Osteocyte (in vitro differentiated cells): ENCODE measurements at regions not wholly inside any gene's neighbourhood (a gene's known extent, or its start where the extent isn't known, plus 50 kb on each side); places are given as distances from the start of the nearest gene placed in this dataset.
"Not testable (repeated sequence)": the region's sequence is repeated elsewhere in the genome, so short reads cannot be mapped to it uniquely, and the experiment has no call there.

ENCODE experiments used
- DNase-seq: peaks from one replicate; pipeline ENCODE4 v3.0.0; 2021; ENCODE audit warnings: mixed read lengths; ENCODE audit not compliant: unreplicated experiment; ENCODE audit errors: extremely low spot score
- H3K27ac Mint-ChIP-seq: one replicate; pipeline ENCODE4 v1.8.0; 2021; ENCODE audit warnings: mild to moderate bottlenecking, mixed read lengths; ENCODE audit not compliant: unreplicated experiment
- H3K27me3 Mint-ChIP-seq: one replicate; pipeline ENCODE4 v1.8.0; 2021; ENCODE audit warnings: mixed read lengths; ENCODE audit not compliant: unreplicated experiment
- H3K36me3 Mint-ChIP-seq: one replicate; pipeline ENCODE4 v1.8.0; 2021; ENCODE audit warnings: mixed read lengths; ENCODE audit not compliant: unreplicated experiment
- H3K4me1 Mint-ChIP-seq: one replicate; pipeline ENCODE4 v1.8.0; 2021; ENCODE audit warnings: mixed read lengths; ENCODE audit not compliant: unreplicated experiment
- H3K4me3 Mint-ChIP-seq: one replicate; pipeline ENCODE4 v1.8.0; 2021; ENCODE audit warnings: mild to moderate bottlenecking, moderate library complexity, mixed read lengths; ENCODE audit not compliant: unreplicated experiment
- H3K9me3 Mint-ChIP-seq: one replicate; pipeline ENCODE4 v1.8.0; 2021; ENCODE audit warnings: mixed read lengths; ENCODE audit not compliant: unreplicated experiment
- TF ChIP-seq, protein P1 (sequence below): fragments of 200-600 bp; sonication (generic); IDR thresholded peaks from 2 replicates; pipeline ENCODE4 v1.5.0; 2021; ENCODE audit warnings: antibody characterized with exemption, mild to moderate bottlenecking, moderate library complexity

DNA sequence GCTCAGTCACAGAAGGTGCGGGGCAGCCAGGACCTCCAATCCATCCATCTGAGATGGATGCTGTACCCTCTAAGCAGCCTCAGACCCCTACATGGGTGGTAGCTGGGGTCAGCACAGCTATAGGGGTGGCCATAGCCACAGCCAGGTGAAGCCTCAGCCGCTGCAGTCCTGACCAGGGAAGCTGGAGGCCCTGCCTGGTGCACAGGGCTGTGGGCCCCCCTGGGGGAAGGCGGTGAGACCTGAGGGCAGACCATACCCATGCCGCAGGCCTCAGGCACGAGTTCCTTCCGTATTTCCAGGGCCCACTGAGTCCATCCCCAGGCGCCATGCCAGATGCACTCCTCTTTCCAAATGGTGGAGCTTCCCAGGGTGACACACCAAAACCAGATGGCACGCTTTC lies 96.6 kb upstream of the KDM7A start:
- no peak for DNase-seq
- H3K4me3 Mint-ChIP-seq, result no peak overlapping the region
- no peaks in the 10 kb centered on the region for H3K4me1 Mint-ChIP-seq
- peaks cover 16% of the 10 kb centered on the region for H3K27me3 Mint-ChIP-seq
- H3K36me3 Mint-ChIP-seq, result no peaks in the 10 kb centered on the region
- TF ChIP-seq, protein P1, sequence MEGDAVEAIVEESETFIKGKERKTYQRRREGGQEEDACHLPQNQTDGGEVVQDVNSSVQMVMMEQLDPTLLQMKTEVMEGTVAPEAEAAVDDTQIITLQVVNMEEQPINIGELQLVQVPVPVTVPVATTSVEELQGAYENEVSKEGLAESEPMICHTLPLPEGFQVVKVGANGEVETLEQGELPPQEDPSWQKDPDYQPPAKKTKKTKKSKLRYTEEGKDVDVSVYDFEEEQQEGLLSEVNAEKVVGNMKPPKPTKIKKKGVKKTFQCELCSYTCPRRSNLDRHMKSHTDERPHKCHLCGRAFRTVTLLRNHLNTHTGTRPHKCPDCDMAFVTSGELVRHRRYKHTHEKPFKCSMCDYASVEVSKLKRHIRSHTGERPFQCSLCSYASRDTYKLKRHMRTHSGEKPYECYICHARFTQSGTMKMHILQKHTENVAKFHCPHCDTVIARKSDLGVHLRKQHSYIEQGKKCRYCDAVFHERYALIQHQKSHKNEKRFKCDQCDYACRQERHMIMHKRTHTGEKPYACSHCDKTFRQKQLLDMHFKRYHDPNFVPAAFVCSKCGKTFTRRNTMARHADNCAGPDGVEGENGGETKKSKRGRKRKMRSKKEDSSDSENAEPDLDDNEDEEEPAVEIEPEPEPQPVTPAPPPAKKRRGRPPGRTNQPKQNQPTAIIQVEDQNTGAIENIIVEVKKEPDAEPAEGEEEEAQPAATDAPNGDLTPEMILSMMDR, result no peak
- no peak overlapping the region for H3K27ac Mint-ChIP-seq
- H3K9me3 Mint-ChIP-seq, result no peaks in the 10 kb centered on the region

DNA sequence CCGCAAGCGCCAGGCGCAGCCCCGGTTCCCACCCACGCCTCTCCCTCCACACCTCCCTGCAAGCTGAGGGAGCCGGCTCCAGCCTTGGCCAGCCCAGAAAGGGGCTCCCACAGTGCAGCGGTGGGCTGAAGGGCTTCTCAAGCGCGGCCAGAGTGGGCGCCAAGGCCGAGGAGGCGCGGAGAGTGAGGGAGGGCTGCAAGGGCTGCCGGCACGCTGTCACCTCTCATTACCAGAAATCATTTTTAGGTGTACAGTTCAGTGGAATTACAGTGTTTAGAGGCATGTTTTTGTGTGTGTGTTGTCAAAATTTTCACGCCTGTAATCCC lies 94.8 kb upstream of the KDM7A start:
- H3K36me3 Mint-ChIP-seq, H3K4me3 Mint-ChIP-seq, DNase-seq, H3K27ac Mint-ChIP-seq, H3K9me3 Mint-ChIP-seq, H3K4me1 Mint-ChIP-seq: not testable (repeated sequence)
- peaks cover 12% of the 10 kb centered on the region for H3K27me3 Mint-ChIP-seq

GRCh38 chr7:140269004-140269638 lies 92.3 kb upstream of the KDM7A start:
- Mint-ChIP-seq H3K9me3 (no peaks in the 10 kb centered on the region), H3K4me1 (no peaks in the 10 kb centered on the region), H3K27ac (no peak overlapping the region), H3K36me3 (no peaks in the 10 kb centered on the region), H3K4me3 (no peak overlapping the region), H3K27me3 (no peaks in the 10 kb centered on the region)
- TF ChIP-seq, protein P1, result no peak
- no peak for DNase-seq

DNA sequence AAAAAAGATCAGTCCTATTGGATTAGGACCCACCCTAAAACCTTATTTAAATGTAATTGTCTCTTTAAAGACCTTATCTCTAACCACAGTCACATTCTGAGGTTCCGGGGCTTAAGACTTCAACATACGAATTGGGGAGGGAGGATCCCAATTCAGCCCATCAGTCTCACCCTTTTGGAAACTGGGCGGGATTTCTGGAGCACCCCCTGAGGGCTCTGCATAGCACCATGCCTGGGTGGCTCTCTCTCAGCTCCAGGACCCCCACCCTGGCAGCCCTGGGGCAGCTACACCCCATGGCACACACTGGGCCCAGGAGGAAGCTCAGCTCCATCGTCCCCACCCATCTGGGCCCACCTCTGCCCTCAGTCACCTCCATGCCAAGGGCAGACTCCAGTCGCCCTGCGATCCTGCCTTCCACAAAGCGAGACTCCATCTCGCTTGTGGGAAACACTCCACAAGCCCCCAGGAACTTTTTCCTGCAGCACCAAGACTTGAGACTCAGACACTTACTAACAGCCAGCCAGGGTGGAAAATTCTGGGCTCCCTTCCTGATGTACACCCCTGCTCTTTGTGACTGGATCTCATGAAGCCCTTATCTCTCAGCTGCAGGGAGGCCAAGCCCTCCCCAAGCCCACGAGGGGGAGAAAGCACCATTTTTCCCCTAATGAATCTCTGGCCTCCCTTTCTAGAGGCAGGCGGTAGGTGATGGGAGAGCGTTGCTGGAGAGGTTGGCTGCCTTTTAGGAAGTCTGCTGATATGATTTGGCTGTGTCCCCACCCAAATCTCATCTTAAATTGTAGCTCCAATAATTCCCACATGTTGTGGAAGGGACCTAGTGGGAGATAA lies 90.8 kb upstream of the KDM7A start:
- H3K4me1 Mint-ChIP-seq, result no peaks in the 10 kb centered on the region
- no peak for DNase-seq
- no peaks in the 10 kb centered on the region for H3K36me3 Mint-ChIP-seq
- H3K9me3 Mint-ChIP-seq, result no peaks in the 10 kb centered on the region
- H3K4me3 Mint-ChIP-seq, result no peak overlapping the region
- TF ChIP-seq, protein P1, result no peak
- H3K27me3 Mint-ChIP-seq, result peaks cover under 1% of the 10 kb centered on the region
- H3K27ac Mint-ChIP-seq, result no peak overlapping the region

GRCh38 chr7:140263277-140263676 lies 86.5 kb upstream of the KDM7A start:
- DNase-seq, result no peak
- Mint-ChIP-seq H3K9me3 (no peaks in the 10 kb centered on the region), H3K27ac (no peak overlapping the region), H3K27me3 (peaks cover 14% of the 10 kb centered on the region), H3K4me1 (no peaks in the 10 kb centered on the region), H3K4me3 (no peak overlapping the region), H3K36me3 (no peaks in the 10 kb centered on the region)
- TF ChIP-seq, protein P1, result no peak
